ENCODE measurements at regions not wholly inside any gene's neighbourhood (a gene's known extent, or its start where the extent isn't known, plus 50 kb on each side); places are given as distances from the start of the nearest gene placed in this dataset.

GRCh38 chr7:26958834-26959233, 94.4 kb upstream of the SKAP2 start:
- TF ChIP-seq, protein P1, sequence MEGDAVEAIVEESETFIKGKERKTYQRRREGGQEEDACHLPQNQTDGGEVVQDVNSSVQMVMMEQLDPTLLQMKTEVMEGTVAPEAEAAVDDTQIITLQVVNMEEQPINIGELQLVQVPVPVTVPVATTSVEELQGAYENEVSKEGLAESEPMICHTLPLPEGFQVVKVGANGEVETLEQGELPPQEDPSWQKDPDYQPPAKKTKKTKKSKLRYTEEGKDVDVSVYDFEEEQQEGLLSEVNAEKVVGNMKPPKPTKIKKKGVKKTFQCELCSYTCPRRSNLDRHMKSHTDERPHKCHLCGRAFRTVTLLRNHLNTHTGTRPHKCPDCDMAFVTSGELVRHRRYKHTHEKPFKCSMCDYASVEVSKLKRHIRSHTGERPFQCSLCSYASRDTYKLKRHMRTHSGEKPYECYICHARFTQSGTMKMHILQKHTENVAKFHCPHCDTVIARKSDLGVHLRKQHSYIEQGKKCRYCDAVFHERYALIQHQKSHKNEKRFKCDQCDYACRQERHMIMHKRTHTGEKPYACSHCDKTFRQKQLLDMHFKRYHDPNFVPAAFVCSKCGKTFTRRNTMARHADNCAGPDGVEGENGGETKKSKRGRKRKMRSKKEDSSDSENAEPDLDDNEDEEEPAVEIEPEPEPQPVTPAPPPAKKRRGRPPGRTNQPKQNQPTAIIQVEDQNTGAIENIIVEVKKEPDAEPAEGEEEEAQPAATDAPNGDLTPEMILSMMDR (IDR thresholded peaks at IDR 0.05; ENCODE audit: low read length): no peak
- TF ChIP-seq EZH2 (optimal IDR thresholded peaks at IDR 0.05; ENCODE audit: low read depth, low read length): no peak
